Central memory CD4-positive, alpha-beta T cell (primary cell): ENCODE measurements at regions not wholly inside any gene's neighbourhood (a gene's known extent, or its start where the extent isn't known, plus 50 kb on each side); places are given as distances from the start of the nearest gene placed in this dataset.
"Not testable (repeated sequence)": the region's sequence is repeated elsewhere in the genome, so short reads cannot be mapped to it uniquely, and the experiment has no call there.

Source experiments
- DNase-seq: peaks from one replicate; pipeline ENCODE4 v3.0.0; 2022

DNA sequence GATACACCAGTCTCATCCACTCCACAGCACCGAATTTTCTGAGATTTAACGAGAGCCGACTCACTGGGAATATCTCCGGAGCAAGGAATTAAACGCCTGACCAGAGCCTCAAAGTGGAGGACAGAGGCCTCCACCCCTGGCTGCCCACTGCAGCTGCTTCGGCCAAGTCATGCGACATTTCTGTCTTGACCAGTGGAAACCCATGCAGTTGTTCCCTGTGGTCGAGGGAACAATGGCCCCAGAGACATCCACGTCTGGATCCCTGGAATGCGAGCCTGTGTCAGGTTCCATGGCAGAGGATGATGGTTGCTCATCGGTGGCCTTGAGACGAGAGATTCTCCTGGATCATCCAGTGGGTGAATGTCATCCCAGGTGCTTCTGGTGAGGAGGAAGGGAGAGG lies 65.7 kb upstream of the INSIG1 start:
- no peak for DNase-seq

DNA sequence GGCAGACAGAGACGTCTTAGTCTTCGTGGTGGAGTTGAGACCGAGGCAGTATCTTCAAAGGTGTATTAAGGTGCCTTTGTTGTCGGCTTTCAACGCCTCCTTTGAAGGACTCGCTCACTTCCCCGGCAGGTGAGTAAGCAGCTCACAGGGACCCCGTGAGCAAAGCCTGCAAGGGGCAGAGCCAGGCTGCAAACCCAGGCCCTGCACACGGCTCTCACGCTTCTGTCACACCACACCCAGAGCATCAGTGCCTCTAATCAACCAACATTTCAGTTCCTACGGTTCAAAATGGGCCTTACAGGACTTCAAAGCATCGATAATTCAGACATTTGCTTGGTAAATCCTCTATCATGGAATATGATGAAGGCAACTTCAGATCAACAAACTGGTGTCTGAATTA lies 64.8 kb upstream of the INSIG1 start:
- DNase-seq: no peak

DNA sequence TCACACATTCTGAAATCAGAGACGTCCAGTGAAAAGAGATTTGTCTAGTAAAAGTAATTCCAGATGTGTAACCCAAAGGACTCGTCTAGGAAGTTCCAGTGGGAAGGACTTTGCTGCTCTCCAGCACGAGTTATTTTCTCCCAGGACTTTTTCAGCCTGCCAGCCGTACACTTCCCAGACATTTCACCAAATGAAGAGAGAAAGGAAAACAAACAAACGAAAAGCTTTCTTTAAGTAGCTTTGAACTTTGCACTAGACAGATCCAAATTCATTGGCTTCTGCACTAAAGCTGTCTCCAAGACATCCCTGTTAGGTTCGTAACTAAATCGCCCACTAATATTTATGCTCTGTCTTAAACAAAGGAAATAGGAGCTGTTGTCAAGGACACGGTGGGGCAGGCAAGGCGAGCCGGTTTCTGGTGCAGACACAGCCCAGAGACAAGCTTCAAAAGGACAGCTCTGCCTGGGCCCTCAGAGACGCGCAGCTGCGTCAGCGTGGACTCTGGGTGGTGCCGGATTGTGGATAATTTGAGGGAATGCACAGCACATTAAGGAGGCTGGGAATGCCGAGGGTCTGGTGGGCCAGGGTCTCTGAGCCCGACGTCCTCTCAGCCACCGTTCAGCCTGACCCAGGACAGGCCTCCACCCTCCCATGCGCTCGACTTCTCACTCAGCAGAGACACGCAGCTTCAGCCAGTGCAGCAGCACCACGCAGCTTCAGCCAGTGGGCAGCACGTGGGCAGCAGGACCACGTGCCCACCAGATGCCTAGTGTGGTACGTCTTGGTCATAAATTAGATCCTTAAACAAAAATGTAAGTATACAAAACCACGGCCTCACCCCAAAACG lies 64.1 kb upstream of the INSIG1 start:
- DNase-seq: no peak

DNA sequence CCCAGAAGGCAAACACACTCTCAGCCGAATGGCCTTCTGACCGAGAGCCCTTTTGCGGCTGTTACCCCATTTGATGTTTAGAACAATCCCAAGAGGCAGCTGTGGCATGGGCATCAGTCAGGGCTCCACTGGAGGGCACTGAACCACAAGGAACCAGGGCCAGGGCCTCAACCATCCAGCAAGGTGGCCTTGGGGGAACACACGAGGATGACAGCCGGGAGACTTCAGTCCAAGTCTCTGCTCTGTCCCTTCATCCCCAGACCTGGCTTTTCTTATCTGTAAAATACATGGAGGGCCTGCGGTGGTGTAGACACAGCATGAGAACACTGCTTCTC lies 63.6 kb upstream of the INSIG1 start:
- DNase-seq: no peak

DNA sequence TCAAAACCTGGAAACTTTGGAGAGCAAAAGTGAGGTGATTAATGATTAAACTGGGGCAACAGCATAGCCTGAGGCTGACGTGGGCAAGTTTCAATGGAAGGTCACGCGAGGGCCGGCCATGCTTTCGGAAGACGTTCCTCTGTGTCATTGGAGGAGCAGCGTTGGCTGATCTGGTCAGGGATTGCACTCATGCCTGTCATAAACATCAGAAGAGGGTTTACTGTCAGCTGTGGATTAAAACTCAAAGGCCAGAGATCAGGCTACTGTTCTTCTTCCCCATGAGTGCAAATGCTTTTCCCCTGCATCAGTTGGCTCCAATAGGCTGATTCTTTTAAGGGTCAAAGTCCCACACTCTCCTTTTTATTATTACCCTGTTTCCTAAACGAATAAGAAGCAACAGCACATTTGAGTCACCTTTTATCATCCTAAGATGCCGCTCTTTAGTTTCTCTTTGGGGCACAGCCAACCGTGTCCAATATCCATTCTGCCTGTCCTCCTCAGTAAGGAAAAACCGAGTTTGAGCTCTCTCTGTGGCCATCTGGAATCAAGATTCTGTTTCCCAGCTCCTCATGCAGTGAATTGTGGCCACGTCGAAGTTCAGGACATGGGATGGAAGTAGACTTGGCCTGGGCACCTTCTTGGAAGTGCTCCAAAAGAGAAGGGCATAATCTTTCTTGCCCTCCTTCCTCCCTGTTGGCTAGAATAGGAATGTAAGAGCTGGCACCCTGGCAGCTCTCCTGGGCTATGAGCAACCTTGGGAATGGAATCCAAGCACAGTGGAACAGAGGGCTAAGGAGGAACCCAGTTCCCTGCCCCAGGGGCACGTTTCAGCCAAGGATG lies 62.5 kb upstream of the INSIG1 start:
- no peak for DNase-seq

DNA sequence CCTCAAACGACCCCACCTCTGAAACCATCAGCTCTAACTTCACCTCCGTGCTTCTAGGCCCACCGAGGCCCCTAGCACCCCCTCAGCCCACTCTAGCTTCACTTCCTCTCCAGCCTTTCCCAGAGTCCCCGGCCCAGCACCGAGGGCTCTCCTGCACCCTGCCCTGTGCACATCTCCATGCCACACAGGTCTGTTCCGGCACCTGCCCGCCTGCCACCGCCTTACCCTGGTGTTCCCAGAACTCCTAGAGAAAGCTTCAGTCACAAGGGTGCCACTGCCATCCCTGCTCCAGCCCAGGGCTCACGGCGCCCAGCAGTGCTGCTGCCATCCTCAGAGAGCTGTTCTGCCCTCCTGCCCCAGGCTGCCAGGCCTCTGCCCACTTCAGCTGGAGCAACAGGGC lies 61.3 kb upstream of the INSIG1 start:
- no peak for DNase-seq

DNA sequence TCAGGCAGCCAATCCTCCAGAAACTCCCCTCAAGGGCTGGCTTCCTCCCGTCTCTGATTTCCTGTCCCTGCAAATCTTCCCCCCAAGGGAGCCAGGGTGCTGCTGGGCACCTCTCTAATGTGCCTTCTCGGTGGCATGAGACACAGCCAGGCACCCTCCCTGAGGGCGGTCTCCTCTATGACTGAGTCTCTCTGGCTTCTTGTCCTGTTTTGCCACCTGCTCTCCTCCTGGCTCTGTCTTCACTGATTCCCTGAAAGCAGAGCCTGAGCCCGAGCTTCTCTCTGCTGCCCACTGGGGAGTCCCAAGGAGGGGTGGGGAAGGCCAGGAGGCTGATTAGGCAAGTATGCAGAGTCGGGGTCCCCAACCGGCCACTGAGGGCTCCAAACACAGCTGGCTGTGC lies 60.4 kb upstream of the INSIG1 start:
- no peak for DNase-seq

DNA sequence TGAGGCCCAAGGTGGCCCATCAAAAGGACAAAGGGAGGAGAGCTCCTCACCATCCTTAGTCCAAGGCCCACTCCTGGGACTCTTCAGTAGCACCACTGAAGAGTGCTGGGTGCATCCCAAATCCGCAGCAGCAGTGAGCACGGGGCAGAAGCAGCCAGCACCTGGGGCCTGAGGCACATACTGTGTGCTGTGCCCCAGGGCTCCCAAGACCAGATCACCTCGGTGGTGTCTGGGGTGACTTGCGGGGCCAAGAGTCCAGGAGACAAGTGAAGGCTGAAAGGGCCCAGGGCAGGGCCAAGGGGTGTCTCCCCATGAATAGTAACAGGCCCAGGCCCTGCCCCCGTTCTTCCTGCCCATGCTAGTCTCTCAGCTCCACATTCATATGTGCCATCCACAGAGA lies 59.9 kb upstream of the INSIG1 start:
- no peak for DNase-seq

DNA sequence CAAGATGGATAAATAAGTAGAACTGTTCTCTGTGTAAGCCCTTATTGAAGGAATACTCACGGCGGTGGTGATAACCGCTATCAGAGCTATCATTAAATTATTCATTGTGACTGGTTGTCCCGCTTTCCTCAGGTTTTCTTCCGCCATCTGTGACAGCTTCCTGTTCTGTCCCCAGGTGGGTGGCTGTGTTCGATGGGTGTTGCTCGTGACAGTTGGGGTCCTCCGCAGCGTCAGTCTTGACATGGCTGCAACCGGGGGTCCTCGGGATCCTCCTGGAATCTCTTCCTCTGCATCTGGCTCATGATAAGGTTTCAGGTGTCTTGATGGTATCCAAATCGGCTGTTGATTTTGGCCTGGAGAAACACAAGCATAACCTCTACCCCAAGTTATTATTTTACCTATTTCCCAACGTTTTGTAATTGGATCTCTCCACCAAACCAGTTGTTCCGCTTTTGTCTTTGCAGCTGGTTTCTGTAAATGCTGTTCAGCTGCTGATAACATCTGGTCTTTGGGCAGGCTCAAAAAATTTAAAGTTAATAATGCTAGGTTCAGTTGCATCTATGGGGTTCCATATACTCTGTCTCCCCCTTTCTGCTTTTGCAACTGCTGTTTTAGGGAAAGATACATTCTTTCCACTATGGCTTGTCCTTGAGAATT lies 58.1 kb upstream of the INSIG1 start:
- not testable (repeated sequence) for DNase-seq

DNA sequence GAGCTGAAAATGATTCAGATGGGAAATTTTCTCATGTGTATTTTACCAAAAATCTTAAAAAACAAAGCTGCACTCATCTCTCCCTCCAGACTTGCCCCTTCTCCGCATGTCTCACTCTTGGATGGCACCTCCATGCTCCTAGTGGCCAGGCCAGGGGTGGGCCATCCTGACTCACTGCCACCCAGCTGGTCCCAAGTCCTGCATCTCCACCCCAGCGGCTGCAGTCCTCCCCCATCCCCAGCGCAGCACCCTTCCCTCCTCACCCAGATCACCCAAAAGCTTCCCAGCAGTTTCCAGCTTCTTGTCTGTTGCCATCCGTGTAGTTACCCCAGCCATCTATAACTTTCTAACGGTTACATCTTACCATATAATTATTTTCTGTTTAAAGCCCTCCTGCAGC lies 53.0 kb upstream of the INSIG1 start:
- DNase-seq: no peak

DNA sequence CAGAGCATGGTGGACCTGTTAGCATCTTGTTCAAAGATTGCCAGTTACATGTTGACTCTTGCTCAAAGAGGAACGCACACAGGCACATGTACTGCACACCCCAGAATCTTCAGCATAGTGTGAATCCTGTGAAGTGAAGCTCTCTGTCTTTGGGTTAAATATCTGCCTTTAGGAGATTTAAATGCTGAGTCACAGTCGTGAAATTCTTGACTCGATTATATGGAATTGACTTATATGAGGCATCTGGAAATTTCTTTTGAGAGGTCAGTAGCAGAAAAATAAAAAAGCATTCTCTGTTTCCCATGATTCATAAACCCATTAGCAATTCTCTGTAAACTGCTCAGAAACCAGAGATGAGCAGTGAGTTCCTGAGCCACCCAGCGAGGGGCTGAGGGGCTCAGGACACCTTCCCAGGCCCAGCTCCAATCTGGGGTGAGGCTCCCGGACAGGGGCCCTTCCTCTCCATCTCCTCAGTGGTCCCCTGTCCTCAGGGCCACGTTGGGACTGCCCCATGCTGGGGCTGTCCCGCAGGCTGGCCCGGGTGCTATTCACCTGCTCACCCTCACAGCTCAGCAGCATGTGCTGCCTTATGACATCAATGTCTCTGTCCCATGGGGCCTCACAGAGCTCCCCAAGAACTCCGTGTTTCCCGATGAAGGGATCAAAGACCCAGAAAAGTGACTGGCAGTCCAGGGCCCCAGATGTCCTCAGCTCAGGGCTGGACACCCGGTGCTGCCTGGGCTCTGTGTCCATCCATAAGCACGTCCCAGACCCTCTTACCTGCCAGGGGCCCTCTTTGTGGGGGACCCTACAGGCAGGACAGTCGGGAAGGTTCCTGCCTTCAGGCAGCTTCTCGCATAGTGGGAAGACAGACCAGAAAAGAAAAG lies 50.0 kb upstream of the INSIG1 start:
- DNase-seq: no peak
